Breast epithelium (tissue), 3 donors: ENCODE measurements at regions not wholly inside any gene's neighbourhood (a gene's known extent, or its start where the extent isn't known, plus 50 kb on each side); places are given as distances from the start of the nearest gene placed in this dataset.

ENCODE experiments used
- CTCF ChIP-seq, 3 donors: fragments of 450-650 bp; IDR thresholded peaks; one replicate each; pipeline ENCODE4 v1.5.1; 2016 to 2017; ENCODE audit warnings: antibody characterized with exemption in 3 of 3, mild to moderate bottlenecking in 3 of 3, moderate library complexity in 3 of 3
- POLR2AphosphoS5 ChIP-seq, 3 donors: sonication (generic); formaldehyde crosslinking; IDR thresholded peaks; one replicate each; pipeline ENCODE4 v1.6.1; 2017; ENCODE audit warnings: antibody characterized with exemption in 3 of 3

- TF ChIP-seq CTCF (IDR thresholded peaks at IDR 0.05), result no peak
- TF ChIP-seq POLR2AphosphoS5 (IDR thresholded peaks at IDR 0.05), result no peak
Measured at GRCh38 chr14:71304690-71305089, 397.4 kb downstream of the PCNX1 start.
